ENCODE measurements at regions not wholly inside any gene's neighbourhood (a gene's known extent, or its start where the extent isn't known, plus 50 kb on each side); places are given as distances from the start of the nearest gene placed in this dataset.

GRCh38 chr12:107574691-107575090 lies 110.9 kb upstream of the PWP1 start:
- Mint-ChIP-seq H3K27me3 (ENCODE audit: low read depth) (peaks cover 31% of the 10 kb centered on the region), H3K4me1 (peaks cover 10% of the 10 kb centered on the region), H3K9me3 (no peaks in the 10 kb centered on the region), H3K36me3 (ENCODE audit: low read depth) (no peaks in the 10 kb centered on the region), H3K4me3 (no peak overlapping the region), H3K27ac (no peak overlapping the region)
- TF ChIP-seq CTCF (IDR thresholded peaks at IDR 0.05; ENCODE audit: unreplicated experiment in 3 of 3): no peak

DNA sequence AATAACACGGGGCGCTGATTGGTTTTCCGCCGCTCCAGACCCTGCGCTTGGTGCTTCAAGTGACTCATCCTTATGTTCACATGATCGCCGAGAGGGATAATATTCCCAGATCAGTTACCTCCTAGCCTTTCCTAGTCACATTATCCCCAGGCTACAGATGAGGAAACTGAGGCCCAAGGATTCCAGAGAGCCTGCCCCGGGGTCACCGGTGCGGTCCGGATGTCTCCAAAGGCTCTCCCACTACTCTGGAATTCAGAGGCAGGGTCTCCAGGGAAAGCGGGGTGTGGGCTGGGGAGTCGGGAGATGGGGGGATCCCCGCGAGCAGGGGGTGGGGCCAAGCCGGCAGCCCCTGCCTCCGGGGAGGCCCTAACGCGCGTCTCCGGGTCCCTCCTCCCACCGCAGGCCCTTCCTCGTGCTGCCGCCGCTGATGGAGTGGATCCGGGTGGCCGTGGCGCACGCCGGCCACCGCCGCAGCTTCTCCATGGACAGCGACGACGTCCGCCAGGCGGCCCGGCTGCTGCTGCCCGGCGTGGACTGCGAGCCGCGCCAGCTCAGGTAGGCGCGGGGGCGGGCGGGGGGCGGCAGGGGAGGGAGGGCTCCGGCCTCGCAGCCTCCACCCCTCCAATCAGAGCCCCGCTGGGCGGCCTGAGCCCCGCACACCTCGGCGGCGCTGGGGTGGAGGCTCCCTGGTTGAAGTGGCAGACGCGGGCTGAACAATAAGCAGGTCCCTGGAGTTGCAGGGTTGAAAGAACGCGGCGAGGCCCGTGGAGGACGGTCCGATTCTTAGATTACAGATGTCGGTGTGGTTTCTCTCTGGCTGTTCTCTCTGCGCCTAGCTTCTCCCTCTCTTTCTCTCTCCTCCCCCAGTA lies 104.6 kb upstream of the PWP1 start:
- H3K4me1 Mint-ChIP-seq: peaks cover 13% of the 10 kb centered on the region
- H3K27ac Mint-ChIP-seq: no peak overlapping the region
- H3K9me3 Mint-ChIP-seq: no peaks in the 10 kb centered on the region
- H3K27me3 Mint-ChIP-seq (ENCODE audit: low read depth): peaks cover 47% of the 10 kb centered on the region
- no peaks in the 10 kb centered on the region for H3K36me3 Mint-ChIP-seq (ENCODE audit: low read depth)
- no peak for TF ChIP-seq CTCF (IDR thresholded peaks at IDR 0.05; ENCODE audit: unreplicated experiment in 3 of 3)
- peak overlapping the region; percentile 69 to 77 (median 75) for H3K4me3 Mint-ChIP-seq

GRCh38 chr12:107581619-107582015 lies 104.0 kb upstream of the PWP1 start:
- Mint-ChIP-seq H3K9me3 (peaks cover under 1% of the 10 kb centered on the region), H3K36me3 (ENCODE audit: low read depth) (no peaks in the 10 kb centered on the region), H3K4me1 (peaks cover 15% of the 10 kb centered on the region), H3K27me3 (ENCODE audit: low read depth) (peaks cover 47% of the 10 kb centered on the region), H3K4me3 (peak overlapping the region; percentile 69 to 77 (median 75)), H3K27ac (no peak overlapping the region)
- no peak for TF ChIP-seq CTCF (IDR thresholded peaks at IDR 0.05; ENCODE audit: unreplicated experiment in 3 of 3)

DNA sequence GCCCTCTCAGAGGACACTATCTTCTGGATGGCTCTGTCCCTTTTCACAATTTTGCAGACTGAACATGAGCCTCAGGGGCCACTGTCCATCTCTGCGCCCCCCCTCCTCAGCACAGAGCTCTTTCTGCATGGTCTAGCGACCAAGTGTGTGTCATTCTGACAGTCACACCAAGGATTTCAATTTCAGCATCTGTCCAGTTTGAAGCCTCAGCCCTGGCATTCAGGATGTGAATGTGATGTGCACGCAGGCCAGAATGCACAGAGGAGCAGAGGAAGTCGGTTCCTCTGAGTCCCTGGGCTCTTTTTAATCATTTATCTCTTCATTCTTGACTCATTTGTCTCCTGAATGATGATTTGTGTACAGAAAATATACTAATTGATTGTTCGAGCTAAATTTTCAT lies 102.0 kb upstream of the PWP1 start:
- Mint-ChIP-seq H3K27me3 (ENCODE audit: low read depth) (peaks cover 47% of the 10 kb centered on the region), H3K4me1 (peaks cover 15% of the 10 kb centered on the region)

GRCh38 chr12:107584563-107584962 lies 101.0 kb upstream of the PWP1 start:
- Mint-ChIP-seq H3K36me3 (ENCODE audit: low read depth) (peaks cover 5% of the 10 kb centered on the region), H3K4me1 (peaks cover 15% of the 10 kb centered on the region), H3K4me3 (no peak overlapping the region), H3K9me3 (peaks cover 8% of the 10 kb centered on the region), H3K27ac (peak overlapping the region in 2 of 3 experiments; percentile 23 to 55), H3K27me3 (ENCODE audit: low read depth) (peaks cover 37% of the 10 kb centered on the region)
- no peak for TF ChIP-seq CTCF (IDR thresholded peaks at IDR 0.05; ENCODE audit: unreplicated experiment in 3 of 3)

More for the DNA sequence above, 102.0 kb upstream of the PWP1 start:
- TF ChIP-seq CTCF (IDR thresholded peaks at IDR 0.05; ENCODE audit: unreplicated experiment in 3 of 3): no peak
- Mint-ChIP-seq H3K36me3 (ENCODE audit: low read depth) (peaks cover 5% of the 10 kb centered on the region), H3K4me3 (no peak overlapping the region), H3K9me3 (peaks cover 8% of the 10 kb centered on the region), H3K27ac (no peak overlapping the region)
